Testis (tissue), 2 donors: ENCODE measurements at regions not wholly inside any gene's neighbourhood (a gene's known extent, or its start where the extent isn't known, plus 50 kb on each side); places are given as distances from the start of the nearest gene placed in this dataset.
A peak's percentile ranks its signal among the peaks of the same experiment; 100 is the strongest.

Source experiments
- DNase-seq: peaks from one replicate; pipeline ENCODE4 v3.0.0-alpha.2; 2019
- H3K27ac ChIP-seq, 2 donors: fragments of 200-600 bp; sonication (generic); one replicate each; pipeline ENCODE4 v1.5.1; 2019
- H3K27me3 ChIP-seq: fragments of 200-600 bp; sonication (generic); one replicate; pipeline ENCODE4 v1.5.1; 2019
- H3K36me3 ChIP-seq: fragments of 200-600 bp; sonication (generic); one replicate; pipeline ENCODE4 v1.5.1; 2017; ENCODE audit warnings: low read depth; ENCODE audit errors: missing control alignments
- H3K4me1 ChIP-seq: fragments of 200-600 bp; sonication (generic); one replicate; pipeline ENCODE4 v1.5.1; 2019
- H3K4me3 ChIP-seq, 2 donors: fragments of 200-600 bp; sonication (generic); one replicate each; pipeline ENCODE4 v1.5.1; 2017 to 2019
- H3K9me3 ChIP-seq: fragments of 200-600 bp; sonication (generic); one replicate; pipeline ENCODE4 v1.5.1; 2017
- POLR2A ChIP-seq: fragments of 450-650 bp; IDR thresholded peaks from one replicate; pipeline ENCODE4 v1.6.1; 2017; ENCODE audit warnings: antibody characterized with exemption, mild to moderate bottlenecking, moderate library complexity
- WGBS, 2 donors: methylation state at CpG; one replicate each; pipeline ENCODE4 v1.1.5; 2018; 5-methylcytosine and 5-hydroxymethylcytosine counted together
- intact Hi-C: fragments of 100-400 bp; cut with DNase I; formaldehyde crosslinking; loops from one replicate; pipeline ENCODE4 v1.15.1; 2023; ENCODE audit warnings: low total_unique reads
- TF ChIP-seq, protein P1 (sequence below), 3 experiments: fragments of 450-650 bp in 2 of 3; fragments of 200-600 bp in 1 of 3; sonication (generic) in 1 of 3; IDR thresholded peaks; one replicate each; pipeline ENCODE4 v1.5.1; 2016 to 2019; ENCODE audit warnings: antibody characterized with exemption in 3 of 3, mild to moderate bottlenecking in 2 of 3, moderate library complexity in 1 of 3

DNA sequence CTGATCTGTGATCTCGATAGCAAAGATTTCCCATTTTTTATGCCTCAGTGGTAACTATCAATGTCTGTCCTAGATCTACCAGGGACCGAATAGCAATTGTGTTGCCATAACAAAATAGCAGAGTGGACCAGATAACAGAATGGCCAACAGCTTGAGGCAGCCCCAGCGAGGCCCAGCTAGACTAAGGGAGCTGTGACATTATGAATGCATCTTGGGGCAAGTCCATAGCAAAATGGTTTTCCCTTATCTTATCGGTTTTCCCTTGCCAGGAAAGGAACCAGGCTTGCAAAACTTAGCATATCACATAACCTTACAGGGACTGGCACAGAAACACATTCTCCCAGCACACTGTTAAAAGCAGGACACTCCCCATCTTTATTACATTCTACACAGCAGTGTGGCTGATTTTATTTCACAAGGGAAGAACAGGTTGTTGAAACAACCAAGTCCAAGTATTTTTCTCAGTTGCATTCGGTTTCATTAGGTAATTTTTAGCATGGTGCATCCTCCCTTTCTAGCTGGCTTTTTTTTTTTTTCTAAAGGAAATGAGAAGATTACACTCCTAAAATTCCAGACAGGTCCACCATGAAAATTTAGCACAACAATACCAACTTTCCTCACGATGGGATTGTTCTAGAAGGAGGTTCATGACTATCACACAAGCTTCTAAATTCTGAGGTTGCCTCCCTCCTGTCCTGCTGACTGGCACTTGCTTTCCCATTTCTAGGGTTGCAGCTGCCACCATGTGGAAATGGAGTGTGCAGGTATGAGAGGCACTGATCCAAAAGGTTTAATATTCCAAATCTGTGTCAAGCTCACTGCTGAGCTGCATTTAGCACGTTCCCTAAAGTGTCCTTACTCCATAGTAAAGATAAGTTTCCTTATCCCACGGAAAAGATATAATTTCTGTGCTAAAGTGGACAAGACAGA is 97.0 kb upstream of the SLC35G4 start:
- Histone ChIP-seq H3K36me3 (no peaks in the 10 kb centered on the region), H3K4me3 (no peak overlapping the region), H3K27me3 (no peaks in the 10 kb centered on the region), H3K4me1 (no peaks in the 10 kb centered on the region), H3K27ac (peak overlapping the region in 1 of 2 donors; percentile 0), H3K9me3 (no peaks in the 10 kb centered on the region)
- TF ChIP-seq, protein P1, sequence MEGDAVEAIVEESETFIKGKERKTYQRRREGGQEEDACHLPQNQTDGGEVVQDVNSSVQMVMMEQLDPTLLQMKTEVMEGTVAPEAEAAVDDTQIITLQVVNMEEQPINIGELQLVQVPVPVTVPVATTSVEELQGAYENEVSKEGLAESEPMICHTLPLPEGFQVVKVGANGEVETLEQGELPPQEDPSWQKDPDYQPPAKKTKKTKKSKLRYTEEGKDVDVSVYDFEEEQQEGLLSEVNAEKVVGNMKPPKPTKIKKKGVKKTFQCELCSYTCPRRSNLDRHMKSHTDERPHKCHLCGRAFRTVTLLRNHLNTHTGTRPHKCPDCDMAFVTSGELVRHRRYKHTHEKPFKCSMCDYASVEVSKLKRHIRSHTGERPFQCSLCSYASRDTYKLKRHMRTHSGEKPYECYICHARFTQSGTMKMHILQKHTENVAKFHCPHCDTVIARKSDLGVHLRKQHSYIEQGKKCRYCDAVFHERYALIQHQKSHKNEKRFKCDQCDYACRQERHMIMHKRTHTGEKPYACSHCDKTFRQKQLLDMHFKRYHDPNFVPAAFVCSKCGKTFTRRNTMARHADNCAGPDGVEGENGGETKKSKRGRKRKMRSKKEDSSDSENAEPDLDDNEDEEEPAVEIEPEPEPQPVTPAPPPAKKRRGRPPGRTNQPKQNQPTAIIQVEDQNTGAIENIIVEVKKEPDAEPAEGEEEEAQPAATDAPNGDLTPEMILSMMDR (IDR thresholded peaks at IDR 0.05): no peak
- no peak for TF ChIP-seq POLR2A
- intact Hi-C loops: no loop called here
- DNase-seq: peak; percentile 69
- WGBS, 2 donors: 48 to 54% methylated on average over 8 of the region's 8 CpGs

DNA sequence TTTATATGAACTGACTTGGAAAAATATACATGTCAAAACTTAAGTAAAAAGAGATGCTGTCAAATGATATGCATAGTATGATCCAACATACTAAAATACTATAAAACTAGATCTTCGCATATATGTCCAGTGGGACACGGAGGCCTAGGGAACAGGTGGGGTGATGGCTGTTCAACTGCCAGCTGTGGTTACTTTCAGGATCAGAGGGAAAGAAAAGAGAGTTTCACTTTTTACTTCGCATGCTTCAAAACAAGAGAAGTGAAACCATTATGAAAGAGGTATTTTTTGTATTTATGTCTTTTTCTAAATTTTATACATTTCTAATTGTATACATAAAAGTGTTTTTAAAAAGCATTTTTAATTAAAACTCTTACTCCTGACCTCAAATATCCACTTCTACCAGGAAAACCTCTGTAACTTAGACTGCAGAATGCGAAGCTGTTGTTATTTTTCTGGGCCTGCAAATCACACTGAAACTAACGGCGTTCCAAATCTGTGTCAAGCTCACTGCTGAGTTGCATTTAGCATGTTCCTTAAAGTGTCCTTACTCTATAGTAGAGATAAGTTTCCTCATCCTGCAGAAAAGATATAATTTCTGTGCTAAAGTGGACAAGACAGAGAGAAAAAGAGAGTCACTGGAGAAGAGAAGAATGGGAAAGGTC is 97.8 kb upstream of the SLC35G4 start:
- WGBS, 2 donors: 70 to 72% methylated on average over 6 of the region's 6 CpGs
- intact Hi-C loops: no loop called here

DNA sequence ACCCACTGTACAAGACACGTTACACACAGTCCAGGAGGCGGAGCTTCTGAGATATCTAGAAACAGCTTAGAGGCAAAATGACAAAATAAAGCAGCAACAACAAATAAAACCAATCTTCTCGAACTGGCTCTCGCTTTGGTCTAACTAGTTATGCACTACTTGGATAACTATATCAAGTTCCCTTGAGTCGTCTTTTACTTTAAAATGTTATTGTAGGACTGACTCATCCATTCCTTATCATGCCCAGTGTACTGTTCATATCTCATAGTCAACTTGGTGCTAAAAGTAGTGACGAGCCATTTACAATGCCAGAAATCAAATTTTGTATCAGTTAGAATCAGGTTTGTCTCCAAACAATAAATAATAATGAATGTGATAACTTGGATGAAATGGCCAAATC is 102.5 kb upstream of the SLC35G4 start:
- Histone ChIP-seq H3K36me3 (no peaks in the 10 kb centered on the region), H3K27me3 (no peaks in the 10 kb centered on the region), H3K27ac (no peak overlapping the region), H3K9me3 (no peaks in the 10 kb centered on the region), H3K4me3 (no peak overlapping the region), H3K4me1 (no peaks in the 10 kb centered on the region)
- 60 to 63% methylated on average over 6 of the region's 6 CpGs for WGBS, 2 donors
- intact Hi-C loops: no loop called here
- no peak for DNase-seq
- TF ChIP-seq POLR2A: no peak
- TF ChIP-seq, protein P1 (IDR thresholded peaks at IDR 0.05): no peak

More for the DNA sequence above, 97.8 kb upstream of the SLC35G4 start:
- no peak for DNase-seq
- Histone ChIP-seq H3K4me3 (no peak overlapping the region), H3K9me3 (no peaks in the 10 kb centered on the region), H3K36me3 (no peaks in the 10 kb centered on the region), H3K27ac (peak overlapping the region in 1 of 2 donors; percentile 0), H3K4me1 (no peaks in the 10 kb centered on the region), H3K27me3 (no peaks in the 10 kb centered on the region)
- TF ChIP-seq, protein P1 (IDR thresholded peaks at IDR 0.05): no peak
- TF ChIP-seq POLR2A: no peak

DNA sequence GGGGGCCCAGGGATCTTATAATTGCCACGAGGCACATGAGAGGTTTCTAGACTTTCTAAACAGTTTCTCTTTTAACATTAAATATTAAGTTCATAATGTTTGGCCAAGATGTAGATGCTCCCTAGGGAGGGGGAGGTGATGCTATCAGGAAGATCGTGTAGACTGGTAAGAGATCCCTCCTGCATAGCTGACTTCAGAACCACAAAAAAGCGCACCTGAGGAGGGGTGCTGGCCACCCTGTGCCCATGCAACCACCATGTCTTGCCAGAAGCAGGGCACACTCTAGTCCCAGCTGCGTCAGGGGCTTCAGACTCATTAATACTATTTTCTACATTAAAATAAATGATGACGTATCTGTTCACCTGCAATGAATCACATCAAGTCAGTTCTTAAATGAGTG is 103.4 kb upstream of the SLC35G4 start:
- Histone ChIP-seq H3K4me1 (no peaks in the 10 kb centered on the region), H3K27me3 (no peaks in the 10 kb centered on the region), H3K4me3 (no peak overlapping the region), H3K36me3 (no peaks in the 10 kb centered on the region), H3K27ac (no peak overlapping the region), H3K9me3 (no peaks in the 10 kb centered on the region)
- intact Hi-C loops: no loop called here
- DNase-seq: no peak
- TF ChIP-seq, protein P1 (IDR thresholded peaks at IDR 0.05): no peak
- TF ChIP-seq POLR2A: no peak
- 57 to 68% methylated on average over 5 of the region's 5 CpGs for WGBS, 2 donors
